Islet precursor cell (in vitro differentiated cells): ENCODE measurements at regions not wholly inside any gene's neighbourhood (a gene's known extent, or its start where the extent isn't known, plus 50 kb on each side); places are given as distances from the start of the nearest gene placed in this dataset.
A peak's percentile ranks its signal among the peaks of the same experiment; 100 is the strongest.
"Not testable (repeated sequence)": the region's sequence is repeated elsewhere in the genome, so short reads cannot be mapped to it uniquely, and the experiment has no call there.

Experiments
- DNase-seq: peaks from one replicate; pipeline ENCODE4 v3.0.0-alpha.2; 2018

- no peak for DNase-seq
Observed at GRCh38 chr1:224535641-224536040, 80.5 kb upstream of the CNIH3 start.

- no peak for DNase-seq
Observed at GRCh38 chr1:224539971-224540370, 76.1 kb upstream of the CNIH3 start.

GRCh38 chr1:224540535-224540934 lies 75.6 kb upstream of the CNIH3 start:
- DNase-seq = no peak

GRCh38 chr1:224541072-224541790 lies 74.9 kb upstream of the CNIH3 start:
- DNase-seq = no peak

GRCh38 chr1:224541901-224542630 lies 74.1 kb upstream of the CNIH3 start:
- no peak for DNase-seq

- DNase-seq = peak; percentile 83
Observed at GRCh38 chr1:224542783-224543440, 73.2 kb upstream of the CNIH3 start.

- no peak for DNase-seq
Observed at GRCh38 chr1:224543453-224543852, 72.7 kb upstream of the CNIH3 start.

GRCh38 chr1:224544346-224545110 lies 71.6 kb upstream of the CNIH3 start:
- DNase-seq = no peak

- DNase-seq = no peak
Observed at GRCh38 chr1:224545571-224545970, 70.5 kb upstream of the CNIH3 start.

GRCh38 chr1:224548676-224549075 lies 67.4 kb upstream of the CNIH3 start:
- DNase-seq = no peak

GRCh38 chr1:224551189-224551588 lies 64.9 kb upstream of the CNIH3 start:
- not testable (repeated sequence) for DNase-seq

GRCh38 chr1:224554056-224554455 lies 62.1 kb upstream of the CNIH3 start:
- no peak for DNase-seq

- no peak for DNase-seq
Observed at GRCh38 chr1:224554620-224555259, 61.4 kb upstream of the CNIH3 start.

GRCh38 chr1:224558904-224559303 lies 57.2 kb upstream of the CNIH3 start:
- DNase-seq = no peak

GRCh38 chr1:224559981-224560728 lies 56.0 kb upstream of the CNIH3 start:
- DNase-seq = no peak

GRCh38 chr1:224562881-224563280 lies 53.2 kb upstream of the CNIH3 start:
- not testable (repeated sequence) for DNase-seq

GRCh38 chr1:224563666-224564065 lies 52.5 kb upstream of the CNIH3 start:
- DNase-seq = no peak

GRCh38 chr1:224564454-224565084 lies 51.5 kb upstream of the CNIH3 start:
- DNase-seq = no peak

GRCh38 chr1:224565186-224565585 lies 50.9 kb upstream of the CNIH3 start:
- DNase-seq = no peak

GRCh38 chr1:224565611-224566406 lies 50.3 kb upstream of the CNIH3 start:
- no peak for DNase-seq
